ENCODE measurements at regions not wholly inside any gene's neighbourhood (a gene's known extent, or its start where the extent isn't known, plus 50 kb on each side); places are given as distances from the start of the nearest gene placed in this dataset.
"Not testable (repeated sequence)": the region's sequence is repeated elsewhere in the genome, so short reads cannot be mapped to it uniquely, and the experiment has no call there.

- Mint-ChIP-seq H3K36me3 (no peaks in the 10 kb centered on the region), H3K4me3 (no peak overlapping the region), H3K4me1 (peaks cover 5% of the 10 kb centered on the region), H3K27ac (no peak overlapping the region), H3K27me3 (ENCODE audit: low read depth) (no peaks in the 10 kb centered on the region), H3K9me3 (peaks cover 13% of the 10 kb centered on the region)
- DNase-seq (ENCODE audit: low spot score in 2 of 2, unreplicated experiment in 2 of 2): no peak
- TF ChIP-seq CTCF (IDR thresholded peaks at IDR 0.05; ENCODE audit: unreplicated experiment): no peak
Observed at GRCh38 chr1:168408539-168408865, 127.8 kb downstream of the TBX19 start.

GRCh38 chr1:168407832-168408538 lies 127.3 kb downstream of the TBX19 start:
- H3K4me1 Mint-ChIP-seq: peaks cover 5% of the 10 kb centered on the region
- peaks cover 13% of the 10 kb centered on the region for H3K9me3 Mint-ChIP-seq
- H3K27me3 Mint-ChIP-seq (ENCODE audit: low read depth): no peaks in the 10 kb centered on the region
- TF ChIP-seq CTCF (IDR thresholded peaks at IDR 0.05; ENCODE audit: unreplicated experiment): no peak
- DNase-seq (ENCODE audit: low spot score in 2 of 2, unreplicated experiment in 2 of 2): no peak
- H3K36me3 Mint-ChIP-seq: no peaks in the 10 kb centered on the region
- no peak overlapping the region for H3K27ac Mint-ChIP-seq
- H3K4me3 Mint-ChIP-seq: no peak overlapping the region

- no peak overlapping the region for H3K4me3 Mint-ChIP-seq
- H3K27ac Mint-ChIP-seq: no peak overlapping the region
- peaks cover 5% of the 10 kb centered on the region for H3K4me1 Mint-ChIP-seq
- no peaks in the 10 kb centered on the region for H3K27me3 Mint-ChIP-seq (ENCODE audit: low read depth)
- no peak for DNase-seq (ENCODE audit: low spot score in 2 of 2, unreplicated experiment in 2 of 2)
- peaks cover 13% of the 10 kb centered on the region for H3K9me3 Mint-ChIP-seq
- no peak for TF ChIP-seq CTCF (IDR thresholded peaks at IDR 0.05; ENCODE audit: unreplicated experiment)
- no peaks in the 10 kb centered on the region for H3K36me3 Mint-ChIP-seq
Observed at GRCh38 chr1:168405906-168406549, 125.4 kb downstream of the TBX19 start.

GRCh38 chr1:168403140-168403539 lies 122.5 kb downstream of the TBX19 start:
- Mint-ChIP-seq H3K27me3 (ENCODE audit: low read depth) (no peaks in the 10 kb centered on the region), H3K4me1 (peaks cover 17% of the 10 kb centered on the region), H3K4me3 (no peak overlapping the region), H3K27ac (no peak overlapping the region), H3K9me3 (peaks cover 13% of the 10 kb centered on the region), H3K36me3 (no peaks in the 10 kb centered on the region)
- no peak for TF ChIP-seq CTCF (IDR thresholded peaks at IDR 0.05; ENCODE audit: unreplicated experiment)
- no peak for DNase-seq (ENCODE audit: low spot score in 2 of 2, unreplicated experiment in 2 of 2)

GRCh38 chr1:168402466-168402865 lies 121.8 kb downstream of the TBX19 start:
- H3K4me3 Mint-ChIP-seq; H3K36me3 Mint-ChIP-seq; DNase-seq (ENCODE audit: low spot score in 2 of 2, unreplicated experiment in 2 of 2); H3K27ac Mint-ChIP-seq; H3K27me3 Mint-ChIP-seq (ENCODE audit: low read depth): not testable (repeated sequence)
- H3K4me1 Mint-ChIP-seq: peaks cover 21% of the 10 kb centered on the region
- peaks cover 11% of the 10 kb centered on the region for H3K9me3 Mint-ChIP-seq

GRCh38 chr1:168401341-168401740 lies 120.7 kb downstream of the TBX19 start:
- Mint-ChIP-seq H3K27ac (no peak overlapping the region), H3K4me3 (no peak overlapping the region), H3K36me3 (no peaks in the 10 kb centered on the region), H3K4me1 (peaks cover 32% of the 10 kb centered on the region), H3K27me3 (ENCODE audit: low read depth) (no peaks in the 10 kb centered on the region), H3K9me3 (peaks cover under 1% of the 10 kb centered on the region)
- no peak for TF ChIP-seq CTCF (IDR thresholded peaks at IDR 0.05; ENCODE audit: unreplicated experiment)
- DNase-seq (ENCODE audit: low spot score in 2 of 2, unreplicated experiment in 2 of 2): no peak

All from mesothelial cell of epicardium (in vitro differentiated cells).